Type B pancreatic cell (in vitro differentiated cells): ENCODE measurements at regions not wholly inside any gene's neighbourhood (a gene's known extent, or its start where the extent isn't known, plus 50 kb on each side); places are given as distances from the start of the nearest gene placed in this dataset.
"Not testable (repeated sequence)": the region's sequence is repeated elsewhere in the genome, so short reads cannot be mapped to it uniquely, and the experiment has no call there.

Experiments
- DNase-seq: peaks from one replicate; pipeline ENCODE4 v3.0.0; 2021; ENCODE audit warnings: mixed read lengths; ENCODE audit not compliant: unreplicated experiment; ENCODE audit errors: extremely low spot score
- H3K27ac Mint-ChIP-seq: 2 replicates; pipeline ENCODE4 v1.8.0; 2021; ENCODE audit warnings: mild to moderate bottlenecking, mixed read lengths
- H3K27me3 Mint-ChIP-seq: 2 replicates; pipeline ENCODE4 v1.8.0; 2021; ENCODE audit warnings: mixed read lengths
- H3K36me3 Mint-ChIP-seq: 2 replicates; pipeline ENCODE4 v1.8.0; 2021; ENCODE audit warnings: mixed read lengths
- H3K4me1 Mint-ChIP-seq: one replicate; pipeline ENCODE4 v1.8.0; 2021; ENCODE audit warnings: mixed read lengths; ENCODE audit not compliant: unreplicated experiment
- H3K4me3 Mint-ChIP-seq: 2 replicates; pipeline ENCODE4 v1.8.0; 2021; ENCODE audit warnings: mild to moderate bottlenecking, mixed read lengths
- H3K9me3 Mint-ChIP-seq: 2 replicates; pipeline ENCODE4 v1.8.0; 2021; ENCODE audit warnings: mixed read lengths
- CTCF ChIP-seq: fragments of 200-600 bp; sonication (generic); conservative IDR thresholded peaks from 2 replicates; pipeline ENCODE4 v1.5.0; 2021; ENCODE audit warnings: antibody characterized with exemption, mild to moderate bottlenecking

- Mint-ChIP-seq H3K27me3 (no peaks in the 10 kb centered on the region), H3K9me3 (peaks cover 6% of the 10 kb centered on the region), H3K36me3 (peaks cover 5% of the 10 kb centered on the region), H3K4me1 (peaks cover 8% of the 10 kb centered on the region), H3K27ac (no peak overlapping the region), H3K4me3 (no peak overlapping the region)
- no peak for DNase-seq
- no peak for TF ChIP-seq CTCF
Observed at GRCh38 chr13:31385540-31385939, 185.8 kb downstream of the B3GLCT start.

GRCh38 chr13:31394506-31394905 is 194.7 kb downstream of the B3GLCT start:
- H3K4me3 Mint-ChIP-seq = no peak overlapping the region

GRCh38 chr13:31395090-31395489 is 195.3 kb downstream of the B3GLCT start:
- Mint-ChIP-seq H3K4me3 (no peak overlapping the region), H3K27me3 (no peaks in the 10 kb centered on the region), H3K4me1 (no peaks in the 10 kb centered on the region), H3K27ac (no peak overlapping the region), H3K36me3 (peaks cover 3% of the 10 kb centered on the region), H3K9me3 (peaks cover 11% of the 10 kb centered on the region)
- no peak for DNase-seq
- TF ChIP-seq CTCF = no peak

More at GRCh38 chr13:31394506-31394905, 194.7 kb downstream of the B3GLCT start:
- no peaks in the 10 kb centered on the region for H3K4me1 Mint-ChIP-seq
- no peak for DNase-seq
- no peaks in the 10 kb centered on the region for H3K36me3 Mint-ChIP-seq
- H3K27ac Mint-ChIP-seq = no peak overlapping the region
- peaks cover 6% of the 10 kb centered on the region for H3K9me3 Mint-ChIP-seq
- H3K27me3 Mint-ChIP-seq = no peaks in the 10 kb centered on the region
- no peak for TF ChIP-seq CTCF

- H3K27ac Mint-ChIP-seq = no peak overlapping the region
- no peaks in the 10 kb centered on the region for H3K27me3 Mint-ChIP-seq
- H3K36me3 Mint-ChIP-seq = peaks cover 3% of the 10 kb centered on the region
- no peak for TF ChIP-seq CTCF
- no peak overlapping the region for H3K4me3 Mint-ChIP-seq
- H3K9me3 Mint-ChIP-seq = peaks cover 11% of the 10 kb centered on the region
- no peaks in the 10 kb centered on the region for H3K4me1 Mint-ChIP-seq
- DNase-seq = no peak
Observed at GRCh38 chr13:31399690-31400089, 199.9 kb downstream of the B3GLCT start.

- not testable (repeated sequence) for H3K4me1 Mint-ChIP-seq, H3K27me3 Mint-ChIP-seq, H3K36me3 Mint-ChIP-seq, H3K4me3 Mint-ChIP-seq, H3K27ac Mint-ChIP-seq, DNase-seq
- H3K9me3 Mint-ChIP-seq = peaks cover 11% of the 10 kb centered on the region
Observed at GRCh38 chr13:31403711-31404110, 203.9 kb downstream of the B3GLCT start.

GRCh38 chr13:31408927-31409326 is 209.2 kb downstream of the B3GLCT start:
- H3K9me3 Mint-ChIP-seq = no peaks in the 10 kb centered on the region
- H3K36me3 Mint-ChIP-seq = no peaks in the 10 kb centered on the region
- DNase-seq = no peak
- no peak overlapping the region for H3K4me3 Mint-ChIP-seq
- H3K27ac Mint-ChIP-seq = no peak overlapping the region
- no peak for TF ChIP-seq CTCF
- H3K4me1 Mint-ChIP-seq = peaks cover 4% of the 10 kb centered on the region
- peaks cover 11% of the 10 kb centered on the region for H3K27me3 Mint-ChIP-seq
